ENCODE measurements at regions not wholly inside any gene's neighbourhood (a gene's known extent, or its start where the extent isn't known, plus 50 kb on each side); places are given as distances from the start of the nearest gene placed in this dataset.

DNA sequence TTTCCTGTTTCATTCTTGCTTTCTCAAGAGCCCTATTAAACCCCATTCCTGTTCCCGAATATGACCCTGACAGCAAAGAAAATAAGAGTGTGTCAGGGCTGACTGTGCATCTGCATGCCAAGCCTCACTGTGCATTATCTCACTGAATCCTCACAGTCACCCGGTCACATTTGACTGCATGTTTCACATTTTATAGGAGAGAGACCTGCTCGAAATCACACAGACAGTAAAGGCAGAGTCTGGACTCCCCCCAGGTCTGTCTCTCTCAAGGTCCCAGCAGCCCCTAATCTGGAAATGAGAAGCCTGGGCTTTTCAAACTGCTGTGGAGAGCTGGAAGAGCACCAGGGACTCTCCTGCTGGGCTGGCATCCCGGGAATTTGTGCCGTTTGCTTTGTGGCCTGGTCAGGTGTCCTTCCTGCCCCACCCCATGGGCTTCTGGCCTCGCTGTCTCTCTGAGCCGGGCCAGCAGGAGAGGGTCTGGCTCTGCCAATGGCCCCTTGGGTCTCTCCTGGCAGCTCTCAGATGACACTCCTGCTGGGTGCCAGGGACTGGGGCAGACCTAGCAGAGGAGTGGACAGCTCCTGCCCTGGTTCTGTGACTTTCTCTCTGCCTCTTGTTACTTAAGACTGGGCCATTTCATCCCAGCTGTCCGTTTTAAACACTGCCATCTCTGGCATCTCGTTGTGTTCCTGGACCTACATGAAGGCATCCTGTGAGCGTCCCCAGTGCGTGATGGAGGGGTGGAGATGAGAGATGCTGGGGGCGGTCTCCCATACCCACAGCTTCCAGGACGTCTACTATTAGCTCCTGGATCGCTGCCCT, 173.6 kb downstream of the ARHGAP12 start:
- DNase-seq (ENCODE audit: low read depth), result peak; percentile 26

DNA sequence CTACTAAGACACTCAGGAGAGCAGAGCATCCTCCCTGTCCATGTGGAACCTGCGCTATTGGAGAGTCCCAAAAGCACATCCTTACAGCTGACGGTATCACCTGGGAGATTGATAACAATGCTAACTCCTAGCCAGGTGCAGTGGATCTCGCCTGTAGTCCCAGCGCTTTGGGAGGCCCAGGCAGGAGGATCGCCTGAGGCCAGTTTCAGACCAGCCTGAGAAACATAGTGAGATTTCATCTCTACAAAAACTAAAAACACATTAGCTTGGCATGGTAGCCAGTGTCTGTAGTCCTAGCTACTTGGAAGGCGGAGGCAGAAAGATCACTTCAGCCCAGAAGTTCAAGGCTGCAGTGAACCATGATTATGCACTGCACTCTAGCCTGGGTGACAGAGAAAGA, 174.9 kb downstream of the ARHGAP12 start:
- DNase-seq (ENCODE audit: low read depth), result no peak

DNA sequence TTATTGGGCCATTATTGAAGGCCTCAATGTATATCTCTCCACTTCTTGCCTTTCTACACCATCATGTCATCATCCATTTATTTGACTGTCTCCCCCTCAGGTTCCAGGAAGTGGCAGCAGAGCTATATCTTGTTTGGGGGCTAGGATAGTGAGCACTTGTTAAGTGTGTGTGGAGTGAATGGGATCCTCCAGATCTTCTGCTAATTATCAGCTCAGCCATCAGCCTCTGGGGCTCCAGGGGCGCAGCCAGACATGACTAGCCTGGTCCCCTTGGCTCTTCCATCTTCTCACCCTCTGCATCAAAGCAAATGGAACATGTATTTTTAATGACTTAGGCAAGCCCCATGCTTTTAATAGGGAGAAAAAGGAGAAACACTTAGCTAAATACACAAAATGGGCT, 176.5 kb downstream of the ARHGAP12 start:
- no peak for DNase-seq (ENCODE audit: low read depth)

DNA sequence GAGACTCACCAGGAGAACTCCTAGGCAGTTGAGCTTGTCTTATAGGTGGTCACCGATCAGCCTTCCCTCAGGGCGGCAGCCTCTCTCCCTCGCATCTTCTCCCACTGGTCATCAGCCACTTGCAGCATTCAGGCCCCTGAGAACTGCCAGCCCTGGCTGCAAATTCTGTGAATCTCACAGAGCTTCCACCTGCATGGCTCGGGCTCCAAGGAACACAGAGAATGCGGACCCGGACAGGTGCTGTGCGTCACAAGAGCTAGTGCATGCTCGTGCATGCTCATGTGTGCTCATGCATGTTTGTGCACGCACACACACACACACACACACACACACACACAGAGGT, 176.9 kb downstream of the ARHGAP12 start:
- DNase-seq (ENCODE audit: low read depth), result no peak

DNA sequence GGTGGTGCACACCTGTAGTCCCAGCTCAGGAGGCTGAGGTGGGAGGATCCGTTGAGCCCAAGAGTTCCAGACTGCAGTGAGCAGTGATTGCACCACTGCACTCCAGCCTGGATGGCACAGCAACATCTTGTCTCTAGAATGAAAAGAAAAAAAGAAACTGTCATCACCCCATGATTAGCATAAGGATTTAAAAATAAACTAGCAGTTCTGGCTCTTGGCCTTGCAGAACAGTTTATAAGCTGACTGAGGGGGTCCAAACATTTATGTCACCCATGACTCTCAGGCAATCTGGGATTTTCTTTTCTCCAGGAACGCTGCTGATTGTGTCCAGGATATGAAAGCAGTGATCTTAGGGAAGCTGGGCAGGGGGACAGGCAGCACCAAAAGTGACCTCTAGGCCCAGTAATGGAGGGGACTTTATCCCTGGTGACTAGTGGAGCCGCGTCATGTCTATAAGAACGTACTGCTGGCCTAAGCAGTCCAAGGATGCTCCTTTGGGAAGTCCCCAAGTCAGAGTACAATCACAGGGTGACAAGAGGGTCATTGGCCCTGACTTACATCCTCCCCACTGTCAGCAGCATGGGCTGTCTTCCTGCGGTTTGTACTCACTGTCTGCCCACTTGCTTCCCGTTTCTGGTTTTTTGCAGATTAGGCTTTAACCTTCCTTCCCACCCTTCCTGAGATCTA, 177.4 kb downstream of the ARHGAP12 start:
- DNase-seq (ENCODE audit: low read depth), result no peak

DNA sequence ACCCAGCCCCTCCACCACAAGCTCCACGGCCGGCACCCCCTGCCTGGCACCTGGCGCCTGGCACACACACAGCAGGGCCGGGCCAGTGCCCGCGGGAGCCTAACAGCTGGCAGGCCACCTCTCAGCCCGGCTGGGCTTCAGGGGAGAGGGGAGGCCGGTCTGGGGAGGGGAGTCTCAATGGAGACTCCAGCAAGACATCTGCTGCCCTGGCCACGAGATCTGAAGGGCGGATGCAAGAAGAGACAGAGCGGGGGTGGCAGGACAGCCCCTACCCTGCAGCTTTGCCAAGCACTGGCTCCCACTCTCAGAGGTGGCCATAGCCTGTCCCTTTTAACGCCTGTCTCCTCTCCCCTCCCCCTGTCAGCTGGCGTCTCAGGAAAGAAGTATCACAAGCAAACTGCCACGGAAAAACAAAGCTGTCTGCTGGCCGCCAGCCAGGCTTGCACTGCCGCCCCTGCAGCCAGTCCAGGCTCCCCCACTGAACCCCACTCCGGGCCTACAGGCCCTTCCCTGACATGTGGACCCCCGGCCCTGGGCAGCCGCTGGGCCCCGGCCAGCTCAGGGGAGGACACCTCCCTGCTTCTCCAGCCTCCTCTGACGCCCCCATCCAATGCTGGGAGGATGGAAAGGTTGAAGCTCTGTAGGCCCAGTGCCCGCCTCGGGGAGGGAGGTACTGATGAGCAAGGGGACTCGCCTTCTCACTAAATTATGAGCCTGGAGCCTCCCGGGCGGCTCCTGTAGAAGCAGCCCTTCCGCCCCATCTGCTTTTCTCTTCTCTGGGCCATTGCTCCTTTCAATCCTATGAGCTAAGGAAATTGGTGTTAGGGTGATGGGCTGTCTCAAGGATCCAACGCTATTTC, 178.4 kb downstream of the ARHGAP12 start:
- DNase-seq (ENCODE audit: low read depth), result peak; percentile 31

DNA sequence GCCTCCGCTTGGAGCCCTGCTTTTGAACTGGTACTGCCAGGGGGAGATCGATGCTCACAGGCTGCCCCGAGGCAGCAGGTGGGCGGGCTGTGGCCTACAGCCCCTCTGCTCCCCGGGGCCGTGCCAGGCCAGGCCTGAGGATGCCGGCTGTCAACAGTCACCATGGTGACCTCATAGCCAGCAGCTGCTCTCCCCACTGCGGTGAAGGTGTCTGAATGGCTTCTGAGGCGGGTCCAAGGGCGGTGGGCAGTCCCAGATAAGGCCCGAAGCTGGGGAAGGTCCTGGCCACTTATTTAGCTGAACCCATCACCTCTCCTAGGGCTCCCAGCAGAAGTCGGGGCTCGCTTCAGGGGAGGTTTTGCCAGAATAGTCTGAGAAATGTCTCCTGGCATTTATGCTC, 179.3 kb downstream of the ARHGAP12 start:
- no peak for DNase-seq (ENCODE audit: low read depth)

DNA sequence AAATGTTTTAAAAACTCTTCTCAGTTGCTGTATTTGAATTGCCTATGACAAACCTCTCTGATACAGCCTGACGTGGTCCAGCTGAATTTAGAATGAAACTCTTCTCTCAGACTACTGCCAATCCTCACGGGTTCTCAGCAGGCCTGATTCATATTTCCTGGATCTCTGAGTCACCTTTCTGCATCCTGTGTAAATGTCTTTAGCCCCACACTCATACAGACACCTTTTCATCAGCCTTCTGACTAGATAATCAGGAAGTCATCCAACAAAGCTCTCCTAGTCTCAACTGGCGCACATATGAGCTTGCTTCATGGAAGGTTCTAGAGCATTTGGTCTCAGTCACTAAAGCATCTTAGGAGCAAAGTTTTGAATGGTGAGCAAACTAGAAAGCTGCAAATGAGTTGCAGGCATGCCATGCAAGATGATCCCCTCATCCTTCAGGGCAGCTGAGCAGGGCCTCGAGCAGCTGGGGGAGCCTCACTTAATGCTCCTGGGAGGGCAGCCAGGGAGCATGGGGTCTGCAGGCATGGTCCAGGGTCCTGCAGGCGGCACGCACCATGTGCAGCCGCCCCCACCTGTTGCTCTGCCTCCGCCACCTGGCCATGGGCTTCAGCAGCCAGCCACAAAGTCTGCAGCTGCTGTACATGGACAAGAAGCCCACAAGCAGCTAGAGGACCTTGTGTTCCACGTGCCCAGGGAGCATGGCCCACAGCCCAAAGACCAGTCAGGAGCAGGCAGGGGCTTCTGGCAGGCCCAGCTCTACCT, 182.8 kb downstream of the ARHGAP12 start:
- DNase-seq (ENCODE audit: low read depth), result peak; percentile 94

DNA sequence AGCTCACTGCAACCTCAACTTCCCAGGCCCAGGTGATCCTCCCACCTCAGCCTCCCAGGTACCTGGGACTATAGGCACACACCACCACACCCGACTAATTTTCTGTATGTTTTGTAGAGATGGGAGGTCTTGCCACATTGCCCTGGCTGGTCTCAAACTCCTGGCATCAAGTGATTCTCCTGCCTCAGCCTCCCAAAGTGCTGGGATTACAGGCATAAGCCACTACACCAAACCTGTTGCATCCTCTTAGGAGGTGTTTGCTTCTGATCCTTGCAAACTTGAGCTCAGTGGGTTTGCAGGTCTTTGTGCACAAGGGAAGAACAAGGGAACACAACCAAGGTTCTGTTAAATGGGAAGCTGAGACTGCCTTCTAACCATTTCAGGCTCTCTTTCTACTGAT, 184.6 kb downstream of the ARHGAP12 start:
- DNase-seq (ENCODE audit: low read depth), result no peak

DNA sequence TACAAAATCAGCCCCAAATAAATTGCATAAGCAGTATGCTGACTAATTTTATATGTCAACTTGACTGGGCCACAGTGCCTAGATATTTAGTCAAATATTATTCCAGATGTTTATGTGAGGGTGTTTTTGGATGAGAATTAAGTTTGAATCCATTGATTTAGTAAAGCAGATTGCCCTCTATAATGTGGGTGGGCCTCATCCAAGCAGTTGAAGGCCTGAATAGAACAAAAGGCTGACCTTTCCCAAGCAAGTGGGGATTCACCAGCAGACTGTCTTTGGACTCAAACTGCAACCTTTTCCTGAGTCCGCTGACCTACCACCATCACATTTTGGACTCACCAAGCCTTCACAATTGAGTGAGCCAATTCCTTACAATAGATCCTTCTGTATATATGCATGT, 186.4 kb downstream of the ARHGAP12 start:
- no peak for DNase-seq (ENCODE audit: low read depth)

DNA sequence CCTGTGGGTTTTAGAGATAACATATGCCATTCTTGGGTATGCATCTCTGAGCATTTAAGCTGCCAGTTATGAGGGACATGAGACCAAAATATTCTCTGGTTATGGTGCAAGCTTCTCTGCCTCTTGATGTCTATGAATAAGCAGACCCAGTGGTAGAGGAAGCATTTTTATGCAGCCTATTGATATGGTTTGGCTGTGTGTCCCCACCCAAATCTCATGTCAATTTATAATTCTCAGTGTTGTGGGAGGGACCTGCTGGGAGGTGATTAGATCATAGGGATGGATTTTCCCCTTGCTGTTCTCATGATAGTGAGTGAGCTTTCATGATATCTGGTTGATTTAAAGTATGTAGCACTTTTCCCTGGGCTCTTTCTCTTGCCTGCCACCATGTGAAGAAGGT, 187.2 kb downstream of the ARHGAP12 start:
- DNase-seq (ENCODE audit: low read depth), result no peak

DNA sequence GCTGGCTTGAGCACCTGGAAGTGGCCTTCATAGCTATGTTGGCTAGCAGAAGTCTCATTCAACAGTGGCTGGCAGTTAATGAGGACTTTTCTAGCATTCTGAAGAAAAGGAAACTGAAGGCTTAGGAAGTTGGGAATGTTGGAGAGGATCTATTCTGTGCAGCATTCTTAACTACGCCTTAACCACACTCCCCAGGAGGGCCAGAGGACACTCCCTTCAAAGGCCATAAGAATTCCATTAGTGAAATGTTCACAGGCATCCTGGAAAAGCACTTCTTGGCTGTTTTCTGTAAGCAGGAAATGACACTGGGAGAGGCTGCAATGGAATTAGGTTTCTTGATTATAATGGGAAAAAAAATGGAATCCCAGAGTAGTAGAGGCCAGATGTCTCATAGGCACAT, 188.9 kb downstream of the ARHGAP12 start:
- DNase-seq (ENCODE audit: low read depth), result peak; percentile 93

DNA sequence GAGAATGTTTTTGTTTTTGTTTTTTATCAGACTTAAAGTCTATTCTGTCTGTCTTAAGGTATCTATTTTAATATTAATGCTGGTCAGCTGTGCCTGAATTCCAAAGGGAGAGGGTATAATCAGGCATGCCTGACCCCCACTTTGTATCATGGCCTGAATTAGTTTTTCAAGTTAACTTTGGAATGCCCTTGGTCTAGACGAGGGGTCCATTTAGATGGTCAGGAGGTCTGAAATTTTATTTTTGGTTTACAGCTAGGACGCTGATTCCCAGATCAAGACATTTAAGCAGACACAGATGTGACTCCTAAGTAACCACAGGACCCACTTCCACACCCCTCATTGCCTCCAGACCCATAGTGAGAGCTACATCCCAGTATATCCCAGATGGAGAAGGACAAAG, 189.5 kb downstream of the ARHGAP12 start:
- peak; percentile 50 for DNase-seq (ENCODE audit: low read depth)

DNA sequence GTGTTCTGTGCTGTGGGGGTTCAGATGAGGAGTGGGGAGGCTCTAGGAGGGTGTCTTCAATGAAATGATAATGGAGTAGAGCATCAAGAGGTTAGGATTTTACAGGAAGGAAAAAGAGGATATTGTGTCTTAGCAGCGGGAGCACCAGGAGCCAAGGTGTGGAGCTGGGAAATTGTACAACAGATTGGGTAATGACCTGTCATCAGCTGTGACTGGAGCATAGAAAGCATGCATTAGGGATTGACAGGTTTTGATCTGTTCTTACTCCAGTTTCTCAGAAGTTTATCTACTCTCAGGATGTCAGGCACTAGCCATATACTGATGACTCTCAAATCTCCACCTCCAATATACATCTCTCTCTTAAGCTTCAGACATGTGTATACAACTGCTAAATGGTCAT, 196.9 kb downstream of the ARHGAP12 start:
- DNase-seq (ENCODE audit: low read depth), result no peak

DNA sequence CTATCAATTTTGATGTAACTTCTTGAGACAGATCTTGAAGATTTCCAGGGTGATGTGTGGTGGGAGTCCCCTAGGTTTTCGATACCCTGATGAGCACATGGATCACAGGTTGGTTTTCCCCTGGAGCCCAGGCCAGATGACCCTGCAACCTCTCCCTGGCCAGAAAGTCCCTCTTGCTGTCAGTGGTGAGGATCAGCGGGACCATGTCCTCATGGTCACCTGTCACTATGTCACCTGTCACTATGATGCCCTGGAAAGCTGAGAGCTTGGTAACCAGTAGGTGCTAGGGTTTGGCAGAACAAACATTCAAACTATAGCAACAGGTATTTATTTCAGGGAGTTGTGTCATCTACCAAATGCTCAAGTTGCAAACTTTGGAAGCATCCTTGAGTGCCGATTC, 197.9 kb downstream of the ARHGAP12 start:
- no peak for DNase-seq (ENCODE audit: low read depth)

DNA sequence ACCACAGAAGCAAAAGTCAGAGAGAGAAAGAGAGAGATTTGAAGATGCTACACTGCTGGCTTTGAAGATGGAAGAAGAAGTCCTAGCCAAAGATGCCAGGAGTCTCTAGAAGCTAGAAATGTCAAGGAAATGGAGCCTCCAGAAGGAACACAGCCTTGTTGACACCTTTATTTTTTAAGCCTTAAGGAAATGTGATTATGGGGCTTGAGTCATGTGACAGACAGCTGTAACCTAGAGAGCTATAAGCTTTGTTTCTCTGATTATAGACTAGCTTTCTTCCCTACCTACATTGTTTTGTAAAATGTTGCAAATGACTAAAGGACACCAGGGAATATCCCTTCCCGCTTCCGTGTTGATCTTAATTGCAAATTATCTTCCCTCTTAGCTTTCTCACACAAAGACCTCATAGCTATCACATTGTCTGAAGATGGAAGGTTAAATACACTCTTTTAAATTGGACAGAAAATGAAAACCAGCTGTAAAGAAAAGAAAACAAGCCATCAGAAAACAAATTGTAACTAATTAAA, 199.9 kb downstream of the ARHGAP12 start:
- DNase-seq (ENCODE audit: low read depth), result no peak

DNA sequence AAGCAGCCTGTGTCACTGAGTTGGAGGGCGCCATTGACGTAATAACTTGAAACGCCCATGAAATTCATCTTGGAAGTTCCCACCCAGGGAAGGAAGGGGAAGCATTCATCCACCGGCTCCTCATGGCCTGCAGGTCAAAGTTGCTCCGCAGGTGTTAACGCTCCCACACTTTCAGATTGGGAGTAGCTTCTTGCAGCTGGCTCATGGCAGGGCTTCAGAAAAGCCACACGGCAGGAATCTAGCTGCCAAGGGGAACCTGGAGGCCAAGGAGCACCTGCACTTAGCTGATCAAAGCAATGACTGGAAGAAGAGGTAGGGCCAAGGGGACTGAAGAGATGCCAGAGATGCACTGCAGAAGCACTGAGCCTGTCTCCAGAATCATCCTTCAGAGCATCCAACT, 203.2 kb downstream of the ARHGAP12 start:
- DNase-seq (ENCODE audit: low read depth), result no peak

DNA sequence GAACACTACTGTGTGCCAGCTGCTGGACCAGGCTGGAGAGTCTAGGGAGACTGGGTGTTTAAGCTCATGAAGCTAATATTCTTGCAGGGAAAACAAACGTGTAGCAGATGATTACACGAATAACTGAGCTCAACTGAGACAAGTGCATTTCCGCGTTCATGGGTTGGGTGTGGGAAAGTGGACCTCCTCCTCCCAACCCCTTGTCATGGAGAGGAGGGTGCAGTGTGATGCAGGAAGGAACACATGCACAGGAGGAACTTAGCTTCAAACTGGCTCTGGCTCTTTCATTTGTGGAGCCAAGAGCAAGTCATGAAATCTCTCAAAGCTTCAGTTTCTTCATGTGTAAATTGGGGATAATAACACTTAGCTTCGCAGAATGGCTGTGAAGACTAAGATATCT, 204.3 kb downstream of the ARHGAP12 start:
- DNase-seq (ENCODE audit: low read depth), result no peak

DNA sequence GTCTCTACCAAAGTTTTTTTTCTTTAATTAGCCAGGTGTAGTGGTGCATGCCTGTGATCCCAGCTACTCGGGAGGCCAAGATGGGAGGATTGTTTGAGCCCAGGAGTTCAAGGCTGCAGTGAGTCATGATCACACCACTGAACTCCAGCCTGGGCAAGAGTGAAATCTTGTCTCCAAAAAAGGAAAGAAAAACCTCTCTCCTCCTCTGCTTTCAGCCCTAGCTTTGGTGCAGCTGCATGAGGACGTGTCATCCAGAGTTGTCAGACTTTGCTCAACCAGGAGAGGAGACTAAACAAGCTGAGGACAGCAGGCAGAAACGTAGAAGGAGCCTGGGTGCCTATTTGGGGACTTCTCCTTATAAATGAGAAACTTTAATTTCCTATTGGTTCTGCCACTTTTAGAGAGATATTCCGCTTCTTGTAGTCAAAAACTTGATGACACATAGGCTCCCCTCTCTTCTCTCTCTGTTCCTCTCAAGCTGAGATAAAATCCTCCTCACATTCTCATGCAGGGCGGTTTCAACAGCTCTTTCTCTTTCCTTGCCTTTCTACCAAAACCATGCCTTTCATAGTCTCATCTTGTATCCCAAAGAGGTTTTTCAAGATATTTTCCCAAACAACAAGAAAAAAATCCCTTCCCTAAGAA, 205.4 kb downstream of the ARHGAP12 start:
- peak; percentile 70 for DNase-seq (ENCODE audit: low read depth)

DNA sequence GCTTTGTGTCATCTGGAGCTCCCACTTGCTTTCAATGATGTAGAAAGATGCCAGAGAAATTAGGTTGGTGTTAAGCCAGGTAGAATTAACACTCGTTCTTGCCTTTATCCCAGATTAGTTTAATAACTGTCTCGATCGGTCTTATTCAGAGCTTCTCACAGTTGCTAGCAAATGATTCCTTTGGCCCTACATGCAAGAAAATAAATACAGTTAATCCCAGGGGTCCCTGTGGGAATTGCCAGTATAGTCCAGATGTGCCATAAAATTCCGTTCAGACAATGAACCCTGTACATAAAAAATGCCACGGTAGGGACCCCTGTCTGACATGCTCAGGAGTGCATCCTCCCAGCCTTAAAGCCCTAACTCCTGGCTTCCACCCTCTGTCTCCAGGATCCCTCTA, 207.5 kb downstream of the ARHGAP12 start:
- no peak for DNase-seq (ENCODE audit: low read depth)

DNA sequence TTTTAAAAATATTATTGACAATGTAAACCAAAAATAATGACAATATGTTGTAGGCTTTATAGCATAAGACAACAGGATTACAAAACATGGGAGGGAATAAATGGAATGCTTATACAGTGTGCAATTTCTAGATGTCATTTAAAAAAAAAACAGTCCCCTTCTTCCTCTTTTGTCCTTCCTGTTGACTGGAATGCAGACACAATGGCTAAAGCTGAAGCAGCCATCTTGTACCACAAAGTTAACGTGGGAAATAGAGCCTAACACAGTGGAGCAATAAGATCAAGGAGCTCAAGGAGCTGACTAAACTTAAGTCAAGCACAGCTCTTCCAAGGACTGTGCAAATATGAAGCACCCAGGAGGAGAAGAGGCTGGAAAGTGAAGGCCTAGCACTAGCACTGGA, 208.1 kb downstream of the ARHGAP12 start:
- DNase-seq (ENCODE audit: low read depth), result no peak

Measured in RPMI7951 (cell line).